HepG2 (cell line): ENCODE measurements at regions not wholly inside any gene's neighbourhood (a gene's known extent, or its start where the extent isn't known, plus 50 kb on each side); places are given as distances from the start of the nearest gene placed in this dataset.

ENCODE experiments used
- ATAC-seq: fragments of 200-7000 bp; cut with Tn5 transposase; 3 replicates; pipeline ENCODE4 v1.9.1; 2020; ENCODE audit warnings: mild to moderate bottlenecking, moderate library complexity
- BruUV-seq: library from RNA; stranded (reverse); fragments of 400-500 nt; replicated peaks from 2 replicates; lab custom pipeline; 2021; lab: Mats Ljungman, UMichigan
- CTCF ChIA-PET: fragments of 300-600 bp; formaldehyde crosslinking; extraction: SDS; loops from one replicate; lab custom pipeline; 2021; ENCODE audit warnings: low total read pairs, inconsistent platforms, low intra/inter-chr PET ratio; lab: Yijun Ruan, JAX
- POLR2A ChIA-PET: fragments of 350-600 bp; sonication (Branson Sonifier 250); formaldehyde crosslinking; loops from one replicate; lab custom pipeline; 2020; ENCODE audit warnings: antibody characterized with exemption, inconsistent platforms; lab: Yijun Ruan, JAX
- DNase-seq: peaks from one replicate; pipeline ENCODE4 v3.0.0-alpha.2; 2015; ENCODE audit warnings: low spot score
- FAIRE-seq: peaks from 3 replicates; lab custom pipeline; 2011; peaks lifted over from hg19 to GRCh38; lab: Jason Lieb, UNC
- H2AFZ ChIP-seq: one replicate; pipeline ENCODE4 v1.6.1; 2011; ENCODE audit warnings: low read length, inconsistent platforms
- H3K27ac ChIP-seq: fragments of 300-600 bp; 3 replicates; pipeline ENCODE4 v1.8.0; 2011; ENCODE audit warnings: mixed run types, mild to moderate bottlenecking, mixed read lengths, low read length, inconsistent platforms; ENCODE audit not compliant: insufficient read depth; ENCODE audit errors: extremely low read length
- H3K27me3 ChIP-seq, 2 experiments: fragments of 200-600 bp in 1 of 2; 2 replicates in 1 of 2; 3 replicates in 1 of 2; pipeline versions ENCODE4 v1.6.0 to v1.8.0; 2011; ENCODE audit warnings: low read length in 2 of 2, mild to moderate bottlenecking in 2 of 2, moderate library complexity in 2 of 2, inconsistent platforms in 1 of 2; ENCODE audit not compliant: insufficient read depth in 2 of 2, control insufficient read depth in 1 of 2
- H3K36me3 ChIP-seq, 2 experiments: fragments of 200-600 bp in 1 of 2; replicated peaks in 1 of 2; 2 replicates in 1 of 2; 3 replicates in 1 of 2; pipeline versions ENCODE4 v1.5.1 to v1.8.0; 2011; ENCODE audit warnings: low read length in 2 of 2, inconsistent platforms in 1 of 2; ENCODE audit not compliant: insufficient read depth in 2 of 2, control insufficient read depth in 1 of 2
- H3K4me1 ChIP-seq: 2 replicates; pipeline ENCODE4 v1.5.1; 2012; ENCODE audit warnings: low read length, inconsistent platforms; ENCODE audit not compliant: insufficient read depth
- H3K4me2 ChIP-seq: 2 replicates; pipeline ENCODE4 v1.6.0; 2011; ENCODE audit warnings: low read depth, low read length, inconsistent platforms
- H3K4me3 ChIP-seq, 3 experiments: fragments of 200-600 bp in 1 of 3; sonication (generic), shearing (Covaris generic) in 1 of 3; replicated peaks in 1 of 3; 2 replicates each; pipeline ENCODE4 v1.5.1; 2011 to 2016; ENCODE audit warnings: low read length in 3 of 3, inconsistent platforms in 2 of 3, low read depth in 2 of 3, mild to moderate bottlenecking in 2 of 3, control low read depth in 1 of 3, mixed read lengths in 1 of 3; ENCODE audit not compliant: insufficient read depth in 1 of 3
- H3K79me2 ChIP-seq: one replicate; pipeline ENCODE4 v1.6.1; 2011; ENCODE audit warnings: low read length, inconsistent platforms; ENCODE audit not compliant: insufficient read depth
- H3K9ac ChIP-seq: 2 replicates; pipeline ENCODE4 v1.6.0; 2011; ENCODE audit warnings: mild to moderate bottlenecking, low read depth, low read length, inconsistent platforms; ENCODE audit not compliant: insufficient read depth
- H3K9me3 ChIP-seq: 2 replicates; pipeline ENCODE4 v1.5.1; 2012; ENCODE audit warnings: mild to moderate bottlenecking, low read length
- H4K20me1 ChIP-seq: 2 replicates; pipeline ENCODE4 v1.6.0; 2011; ENCODE audit warnings: inconsistent platforms, mild to moderate bottlenecking, low read length, moderate library complexity; ENCODE audit not compliant: insufficient read depth
- GABPB1 ChIP-seq: IDR thresholded peaks from 2 replicates; pipeline ENCODE4 v1.6.1; 2016; ENCODE audit warnings: mild to moderate bottlenecking, missing genetic modification reagents, moderate library complexity, missing compliant biosample characterization
- ISL2 ChIP-seq: sonication (generic); formaldehyde crosslinking; IDR thresholded peaks from 2 replicates; pipeline ENCODE4 v1.5.0; 2020; ENCODE audit warnings: missing genetic modification reagents
- PHB2 ChIP-seq: fragments of 450-650 bp; IDR thresholded peaks from 2 replicates; pipeline ENCODE4 v1.6.1; 2018; ENCODE audit not compliant: partially characterized antibody
- SRSF9 ChIP-seq: fragments of 200-400 bp; formaldehyde crosslinking; IDR thresholded peaks from 2 replicates; pipeline ENCODE4 v1.6.1; 2018; ENCODE audit warnings: borderline replicate concordance, mild to moderate bottlenecking, low read depth, low read length; ENCODE audit not compliant: insufficient read depth, poor library complexity, severe bottlenecking
- TEAD2 ChIP-seq: sonication (generic); formaldehyde crosslinking; IDR thresholded peaks from 2 replicates; pipeline ENCODE4 v1.9.0; 2021; ENCODE audit warnings: missing genetic modification reagents
- ZNF230 ChIP-seq: sonication (generic); formaldehyde crosslinking; IDR thresholded peaks from 2 replicates; pipeline ENCODE4 v1.4.0; 2020; ENCODE audit warnings: mild to moderate bottlenecking, missing genetic modification reagents
- ZNF672 ChIP-seq: sonication (generic); formaldehyde crosslinking; IDR thresholded peaks from 2 replicates; pipeline ENCODE4 v1.8.1; 2022; ENCODE audit warnings: missing genetic modification reagents
- ZSCAN30 ChIP-seq: sonication (generic); formaldehyde crosslinking; IDR thresholded peaks from 2 replicates; pipeline ENCODE4 v1.5.0; 2020; ENCODE audit warnings: mild to moderate bottlenecking, missing genetic modification reagents
- ZSCAN31 ChIP-seq: sonication (generic); formaldehyde crosslinking; IDR thresholded peaks from 2 replicates; pipeline ENCODE4 v1.5.0; 2020; ENCODE audit warnings: low read depth, mild to moderate bottlenecking, missing genetic modification reagents
- in situ Hi-C: cut with HindIII; loops from 2 replicates; pipeline ENCODE4 v1.10.0; 2017; ENCODE audit warnings: low pct_unique_long_range_greater_than_20kb; ENCODE audit not compliant: extremely low pct_ligation_motif_present
- intact Hi-C: fragments of 100-400 bp; cut with micrococcal nuclease; formaldehyde crosslinking; loops from one replicate; pipeline ENCODE4 v1.10.0; 2022; ENCODE audit not compliant: unreplicated experiment
- TF ChIP-seq, protein P1 (sequence below): sonication (generic); formaldehyde crosslinking; IDR thresholded peaks from 2 replicates; pipeline ENCODE4 v1.8.0; 2022; ENCODE audit warnings: missing genetic modification reagents, mild to moderate bottlenecking, borderline replicate concordance
- TF ChIP-seq, protein P2 (sequence below): sonication (generic); formaldehyde crosslinking; IDR thresholded peaks from 2 replicates; pipeline ENCODE4 v1.4.0; 2020; ENCODE audit warnings: missing genetic modification reagents, borderline replicate concordance
- TF ChIP-seq, protein P3 (sequence below): sonication (generic); formaldehyde crosslinking; IDR thresholded peaks from 2 replicates; pipeline ENCODE4 v1.4.0; 2020; ENCODE audit warnings: missing genetic modification reagents; ENCODE audit errors: not compliant biosample characterization
- TF ChIP-seq, protein P4 (sequence below): sonication (generic); formaldehyde crosslinking; conservative IDR thresholded peaks from 2 replicates; pipeline ENCODE4 v1.4.0; 2020; ENCODE audit warnings: missing genetic modification reagents
- TF ChIP-seq, protein P5 (sequence below): sonication (generic); formaldehyde crosslinking; IDR thresholded peaks from 2 replicates; pipeline ENCODE4 v1.5.0; 2020; ENCODE audit warnings: mild to moderate bottlenecking, missing genetic modification reagents

DNA sequence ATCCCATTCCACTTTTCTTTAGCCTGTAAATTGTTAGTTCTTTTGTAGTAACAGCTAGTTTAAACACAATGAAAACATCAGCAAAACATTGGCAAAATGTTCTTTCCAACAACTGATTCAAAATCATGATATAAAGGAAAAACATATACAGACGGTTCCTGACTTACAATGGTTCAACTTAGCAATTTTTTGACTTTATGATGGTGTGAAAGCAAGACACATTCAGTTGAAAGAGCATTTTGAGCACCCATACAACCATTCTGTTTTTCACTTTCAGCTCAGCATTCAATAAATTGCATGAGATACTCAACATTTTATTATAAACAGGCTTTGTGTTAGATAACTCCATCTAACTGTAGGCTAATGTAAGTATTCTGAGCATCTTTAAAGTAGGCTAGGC, 185.1 kb downstream of the NOL4 start (continued):
- TF ChIP-seq, protein P1, sequence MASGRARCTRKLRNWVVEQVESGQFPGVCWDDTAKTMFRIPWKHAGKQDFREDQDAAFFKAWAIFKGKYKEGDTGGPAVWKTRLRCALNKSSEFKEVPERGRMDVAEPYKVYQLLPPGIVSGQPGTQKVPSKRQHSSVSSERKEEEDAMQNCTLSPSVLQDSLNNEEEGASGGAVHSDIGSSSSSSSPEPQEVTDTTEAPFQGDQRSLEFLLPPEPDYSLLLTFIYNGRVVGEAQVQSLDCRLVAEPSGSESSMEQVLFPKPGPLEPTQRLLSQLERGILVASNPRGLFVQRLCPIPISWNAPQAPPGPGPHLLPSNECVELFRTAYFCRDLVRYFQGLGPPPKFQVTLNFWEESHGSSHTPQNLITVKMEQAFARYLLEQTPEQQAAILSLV (CRISPR knock-in tag): no peak
- TF ChIP-seq, protein P2, sequence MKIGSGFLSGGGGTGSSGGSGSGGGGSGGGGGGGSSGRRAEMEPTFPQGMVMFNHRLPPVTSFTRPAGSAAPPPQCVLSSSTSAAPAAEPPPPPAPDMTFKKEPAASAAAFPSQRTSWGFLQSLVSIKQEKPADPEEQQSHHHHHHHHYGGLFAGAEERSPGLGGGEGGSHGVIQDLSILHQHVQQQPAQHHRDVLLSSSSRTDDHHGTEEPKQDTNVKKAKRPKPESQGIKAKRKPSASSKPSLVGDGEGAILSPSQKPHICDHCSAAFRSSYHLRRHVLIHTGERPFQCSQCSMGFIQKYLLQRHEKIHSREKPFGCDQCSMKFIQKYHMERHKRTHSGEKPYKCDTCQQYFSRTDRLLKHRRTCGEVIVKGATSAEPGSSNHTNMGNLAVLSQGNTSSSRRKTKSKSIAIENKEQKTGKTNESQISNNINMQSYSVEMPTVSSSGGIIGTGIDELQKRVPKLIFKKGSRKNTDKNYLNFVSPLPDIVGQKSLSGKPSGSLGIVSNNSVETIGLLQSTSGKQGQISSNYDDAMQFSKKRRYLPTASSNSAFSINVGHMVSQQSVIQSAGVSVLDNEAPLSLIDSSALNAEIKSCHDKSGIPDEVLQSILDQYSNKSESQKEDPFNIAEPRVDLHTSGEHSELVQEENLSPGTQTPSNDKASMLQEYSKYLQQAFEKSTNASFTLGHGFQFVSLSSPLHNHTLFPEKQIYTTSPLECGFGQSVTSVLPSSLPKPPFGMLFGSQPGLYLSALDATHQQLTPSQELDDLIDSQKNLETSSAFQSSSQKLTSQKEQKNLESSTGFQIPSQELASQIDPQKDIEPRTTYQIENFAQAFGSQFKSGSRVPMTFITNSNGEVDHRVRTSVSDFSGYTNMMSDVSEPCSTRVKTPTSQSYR (CRISPR knock-in tag): no peak
- TF ChIP-seq, all 625 proteins: peak for 0

DNA sequence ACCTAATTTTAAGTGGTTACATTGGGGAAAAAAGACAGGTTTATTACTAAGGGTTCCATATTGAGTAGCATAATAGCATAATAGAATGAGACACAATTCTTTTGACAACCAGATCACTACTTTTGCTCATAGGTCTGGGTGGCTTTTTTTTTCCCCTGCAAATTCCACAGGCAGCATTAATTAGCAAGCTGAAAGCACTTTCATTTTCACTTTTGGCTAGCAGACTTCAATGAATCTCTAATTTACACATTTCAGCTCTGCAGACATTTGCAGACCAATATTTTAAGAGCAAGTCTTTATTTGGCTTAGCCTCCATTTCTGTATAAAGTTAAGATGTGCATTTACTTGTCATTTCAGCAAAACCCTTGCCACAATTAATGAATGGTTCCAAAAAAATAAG, 185.5 kb downstream of the NOL4 start:
- no peak overlapping the region for H2AFZ ChIP-seq
- intact Hi-C loops (no loop called here), in situ Hi-C loops (no loop called here)
- TF ChIP-seq ISL2 (CRISPR knock-in tag): no peak
- TF ChIP-seq ZSCAN30 (CRISPR knock-in tag): no peak
- no peak for TF ChIP-seq PHB2
- TF ChIP-seq, protein P3, sequence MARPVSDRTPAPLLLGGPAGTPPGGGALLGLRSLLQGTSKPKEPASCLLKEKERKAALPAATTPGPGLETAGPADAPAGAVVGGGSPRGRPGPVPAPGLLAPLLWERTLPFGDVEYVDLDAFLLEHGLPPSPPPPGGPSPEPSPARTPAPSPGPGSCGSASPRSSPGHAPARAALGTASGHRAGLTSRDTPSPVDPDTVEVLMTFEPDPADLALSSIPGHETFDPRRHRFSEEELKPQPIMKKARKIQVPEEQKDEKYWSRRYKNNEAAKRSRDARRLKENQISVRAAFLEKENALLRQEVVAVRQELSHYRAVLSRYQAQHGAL (CRISPR knock-in tag): no peak
- TF ChIP-seq, protein P4, sequence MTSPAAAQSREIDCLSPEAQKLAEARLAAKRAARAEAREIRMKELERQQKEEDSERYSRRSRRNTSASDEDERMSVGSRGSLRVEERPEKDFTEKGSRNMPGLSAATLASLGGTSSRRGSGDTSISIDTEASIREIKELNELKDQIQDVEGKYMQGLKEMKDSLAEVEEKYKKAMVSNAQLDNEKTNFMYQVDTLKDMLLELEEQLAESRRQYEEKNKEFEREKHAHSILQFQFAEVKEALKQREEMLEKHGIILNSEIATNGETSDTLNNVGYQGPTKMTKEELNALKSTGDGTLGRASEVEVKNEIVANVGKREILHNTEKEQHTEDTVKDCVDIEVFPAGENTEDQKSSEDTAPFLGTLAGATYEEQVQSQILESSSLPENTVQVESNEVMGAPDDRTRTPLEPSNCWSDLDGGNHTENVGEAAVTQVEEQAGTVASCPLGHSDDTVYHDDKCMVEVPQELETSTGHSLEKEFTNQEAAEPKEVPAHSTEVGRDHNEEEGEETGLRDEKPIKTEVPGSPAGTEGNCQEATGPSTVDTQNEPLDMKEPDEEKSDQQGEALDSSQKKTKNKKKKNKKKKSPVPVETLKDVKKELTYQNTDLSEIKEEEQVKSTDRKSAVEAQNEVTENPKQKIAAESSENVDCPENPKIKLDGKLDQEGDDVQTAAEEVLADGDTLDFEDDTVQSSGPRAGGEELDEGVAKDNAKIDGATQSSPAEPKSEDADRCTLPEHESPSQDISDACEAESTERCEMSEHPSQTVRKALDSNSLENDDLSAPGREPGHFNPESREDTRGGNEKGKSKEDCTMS (CRISPR knock-in tag): no peak
- TF ChIP-seq ZNF672 (CRISPR knock-in tag): no peak
- no peak for TF ChIP-seq TEAD2 (CRISPR knock-in tag)
- no peak for TF ChIP-seq ZNF230
- TF ChIP-seq, protein P5, sequence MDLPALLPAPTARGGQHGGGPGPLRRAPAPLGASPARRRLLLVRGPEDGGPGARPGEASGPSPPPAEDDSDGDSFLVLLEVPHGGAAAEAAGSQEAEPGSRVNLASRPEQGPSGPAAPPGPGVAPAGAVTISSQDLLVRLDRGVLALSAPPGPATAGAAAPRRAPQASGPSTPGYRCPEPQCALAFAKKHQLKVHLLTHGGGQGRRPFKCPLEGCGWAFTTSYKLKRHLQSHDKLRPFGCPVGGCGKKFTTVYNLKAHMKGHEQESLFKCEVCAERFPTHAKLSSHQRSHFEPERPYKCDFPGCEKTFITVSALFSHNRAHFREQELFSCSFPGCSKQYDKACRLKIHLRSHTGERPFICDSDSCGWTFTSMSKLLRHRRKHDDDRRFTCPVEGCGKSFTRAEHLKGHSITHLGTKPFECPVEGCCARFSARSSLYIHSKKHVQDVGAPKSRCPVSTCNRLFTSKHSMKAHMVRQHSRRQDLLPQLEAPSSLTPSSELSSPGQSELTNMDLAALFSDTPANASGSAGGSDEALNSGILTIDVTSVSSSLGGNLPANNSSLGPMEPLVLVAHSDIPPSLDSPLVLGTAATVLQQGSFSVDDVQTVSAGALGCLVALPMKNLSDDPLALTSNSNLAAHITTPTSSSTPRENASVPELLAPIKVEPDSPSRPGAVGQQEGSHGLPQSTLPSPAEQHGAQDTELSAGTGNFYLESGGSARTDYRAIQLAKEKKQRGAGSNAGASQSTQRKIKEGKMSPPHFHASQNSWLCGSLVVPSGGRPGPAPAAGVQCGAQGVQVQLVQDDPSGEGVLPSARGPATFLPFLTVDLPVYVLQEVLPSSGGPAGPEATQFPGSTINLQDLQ (CRISPR knock-in tag): no peak
- no peak for TF ChIP-seq SRSF9
- no peak for TF ChIP-seq GABPB1 (CRISPR knock-in tag)
- TF ChIP-seq ZSCAN31 (CRISPR knock-in tag): no peak
- no peak for DNase-seq
- no TSS peak for BruUV-seq
- no peaks in the 10 kb centered on the region for H4K20me1 ChIP-seq
- no peaks in the 10 kb centered on the region for H3K4me1 ChIP-seq
- POLR2A ChIA-PET: no interaction called here
- H3K27me3 ChIP-seq: no peaks in the 10 kb centered on the region
- H3K4me2 ChIP-seq: no peak overlapping the region
- CTCF ChIA-PET: no interaction called here
- FAIRE-seq: no peak
- no peaks in the 10 kb centered on the region for H3K36me3 ChIP-seq
- H3K4me3 ChIP-seq: no peak overlapping the region
- no peak overlapping the region for H3K27ac ChIP-seq
- no peak overlapping the region for H3K9ac ChIP-seq
- no peak for ATAC-seq
- H3K79me2 ChIP-seq: no peaks in the 10 kb centered on the region
- H3K9me3 ChIP-seq: no peaks in the 10 kb centered on the region
